ENCODE measurements at regions not wholly inside any gene's neighbourhood (a gene's known extent, or its start where the extent isn't known, plus 50 kb on each side); places are given as distances from the start of the nearest gene placed in this dataset.

GRCh38 chr12:127780881-127781280, 486.1 kb upstream of the TMEM132C start:
- TF ChIP-seq CTCF (IDR thresholded peaks at IDR 0.05; ENCODE audit: low read depth, low read length, missing control alignments): no peak
- no peak for DNase-seq (ENCODE audit: extremely low read depth, low read depth)
- H3K4me3 ChIP-seq (replicated peaks; ENCODE audit: low read depth, low read length): no peak overlapping the region

- no peak for DNase-seq (ENCODE audit: extremely low read depth, low read depth)
These were observed 485.6 kb upstream of the TMEM132C start for GRCh38 chr12:127781336-127781735.

GRCh38 chr12:127785540-127785939, 481.4 kb upstream of the TMEM132C start:
- no peak overlapping the region for H3K4me3 ChIP-seq (replicated peaks; ENCODE audit: low read depth, low read length)
- peak; percentile 73 for DNase-seq (ENCODE audit: extremely low read depth, low read depth)
- no peak for TF ChIP-seq CTCF (IDR thresholded peaks at IDR 0.05; ENCODE audit: low read depth, low read length, missing control alignments)

More at GRCh38 chr12:127781336-127781735, 485.6 kb upstream of the TMEM132C start:
- no peak overlapping the region for H3K4me3 ChIP-seq (replicated peaks; ENCODE audit: low read depth, low read length)
- TF ChIP-seq CTCF (IDR thresholded peaks at IDR 0.05; ENCODE audit: low read depth, low read length, missing control alignments): no peak

GRCh38 chr12:127785986-127786590, 480.9 kb upstream of the TMEM132C start:
- TF ChIP-seq CTCF (IDR thresholded peaks at IDR 0.05; ENCODE audit: low read depth, low read length, missing control alignments): no peak
- no peak for DNase-seq (ENCODE audit: extremely low read depth, low read depth)
- H3K4me3 ChIP-seq (replicated peaks; ENCODE audit: low read depth, low read length): no peak overlapping the region

- H3K4me3 ChIP-seq (replicated peaks; ENCODE audit: low read depth, low read length): no peak overlapping the region
- no peak for DNase-seq (ENCODE audit: extremely low read depth, low read depth)
- no peak for TF ChIP-seq CTCF (IDR thresholded peaks at IDR 0.05; ENCODE audit: low read depth, low read length, missing control alignments)
These were observed 479.4 kb upstream of the TMEM132C start for GRCh38 chr12:127787544-127787943.

GRCh38 chr12:127790376-127790775, 476.6 kb upstream of the TMEM132C start:
- TF ChIP-seq CTCF (IDR thresholded peaks at IDR 0.05; ENCODE audit: low read depth, low read length, missing control alignments): no peak
- no peak for DNase-seq (ENCODE audit: extremely low read depth, low read depth)
- no peak overlapping the region for H3K4me3 ChIP-seq (replicated peaks; ENCODE audit: low read depth, low read length)

- no peak for TF ChIP-seq CTCF (IDR thresholded peaks at IDR 0.05; ENCODE audit: low read depth, low read length, missing control alignments)
- DNase-seq (ENCODE audit: extremely low read depth, low read depth): no peak
These were observed 475.8 kb upstream of the TMEM132C start for GRCh38 chr12:127791217-127791616.

More at GRCh38 chr12:127791217-127791616, 475.8 kb upstream of the TMEM132C start:
- H3K4me3 ChIP-seq (replicated peaks; ENCODE audit: low read depth, low read length): no peak overlapping the region
